Testis (tissue), 2 donors: ENCODE measurements at regions not wholly inside any gene's neighbourhood (a gene's known extent, or its start where the extent isn't known, plus 50 kb on each side); places are given as distances from the start of the nearest gene placed in this dataset.

Source experiments
- DNase-seq: peaks from one replicate; pipeline ENCODE4 v3.0.0-alpha.2; 2019
- H3K27ac ChIP-seq, 2 donors: fragments of 200-600 bp; sonication (generic); one replicate each; pipeline ENCODE4 v1.5.1; 2019
- H3K27me3 ChIP-seq: fragments of 200-600 bp; sonication (generic); one replicate; pipeline ENCODE4 v1.5.1; 2019
- H3K36me3 ChIP-seq: fragments of 200-600 bp; sonication (generic); one replicate; pipeline ENCODE4 v1.5.1; 2017; ENCODE audit warnings: low read depth; ENCODE audit errors: missing control alignments
- H3K4me1 ChIP-seq: fragments of 200-600 bp; sonication (generic); one replicate; pipeline ENCODE4 v1.5.1; 2019
- H3K4me3 ChIP-seq, 2 donors: fragments of 200-600 bp; sonication (generic); one replicate each; pipeline ENCODE4 v1.5.1; 2017 to 2019
- H3K9me3 ChIP-seq: fragments of 200-600 bp; sonication (generic); one replicate; pipeline ENCODE4 v1.5.1; 2017
- CTCF ChIP-seq, 3 experiments: fragments of 450-650 bp in 2 of 3; fragments of 200-600 bp in 1 of 3; sonication (generic) in 1 of 3; IDR thresholded peaks; one replicate each; pipeline ENCODE4 v1.5.1; 2016 to 2019; ENCODE audit warnings: antibody characterized with exemption in 3 of 3, mild to moderate bottlenecking in 2 of 3, moderate library complexity in 1 of 3
- POLR2A ChIP-seq: fragments of 450-650 bp; IDR thresholded peaks from one replicate; pipeline ENCODE4 v1.6.1; 2017; ENCODE audit warnings: antibody characterized with exemption, mild to moderate bottlenecking, moderate library complexity
- WGBS, 2 donors: methylation state at CpG; one replicate each; pipeline ENCODE4 v1.1.5; 2018; 5-methylcytosine and 5-hydroxymethylcytosine counted together
- intact Hi-C: fragments of 100-400 bp; cut with DNase I; formaldehyde crosslinking; loops from one replicate; pipeline ENCODE4 v1.15.1; 2023; ENCODE audit warnings: low total_unique reads

DNA sequence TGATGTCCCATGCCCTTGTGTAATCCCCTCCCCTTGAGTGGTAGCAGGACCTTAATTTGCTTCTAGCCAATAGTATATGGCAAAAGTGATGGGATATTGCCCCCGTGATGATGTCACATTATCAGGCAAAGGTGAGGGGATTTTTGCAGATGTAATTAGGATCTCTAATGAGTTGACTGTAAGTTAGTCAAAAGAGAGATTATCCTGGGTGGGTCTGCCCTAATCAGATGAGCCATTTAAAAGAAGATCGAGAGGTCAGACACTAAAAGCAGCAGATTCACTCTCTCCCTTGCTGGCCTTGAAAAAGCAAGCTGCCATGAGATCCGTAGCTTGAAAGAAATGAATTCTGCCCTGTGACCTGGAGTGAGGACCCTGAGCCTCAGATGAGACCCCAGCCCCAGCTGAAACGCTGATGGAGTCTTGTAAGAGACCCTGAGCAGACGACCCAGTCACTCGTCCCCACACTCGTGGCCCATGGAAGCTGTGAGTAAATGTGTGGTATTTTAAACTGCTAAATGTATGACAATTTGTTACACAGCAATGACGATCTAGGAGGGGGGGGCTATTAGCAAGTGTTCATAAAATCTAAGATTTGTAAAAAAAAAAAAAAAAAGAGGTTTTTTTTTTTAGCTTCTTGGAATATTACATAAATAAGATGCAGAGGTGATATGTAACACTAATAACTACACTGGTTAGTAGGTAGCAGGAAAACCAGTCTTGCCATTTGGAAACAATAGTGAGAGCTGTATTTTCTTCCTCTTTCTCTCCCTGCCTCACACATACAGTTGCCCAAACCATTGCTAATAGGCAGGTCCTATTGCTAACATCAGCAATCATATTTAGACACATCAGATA is 50.3 kb upstream of the TARBP1 start:
- 83 to 84% methylated on average over 7 to 8 of the region's 8 CpGs for WGBS, 2 donors
- intact Hi-C loops = no loop called here
- Histone ChIP-seq H3K27me3 (no peaks in the 10 kb centered on the region), H3K36me3 (no peaks in the 10 kb centered on the region), H3K27ac (peak overlapping the region in 1 of 2 donors; percentile 1), H3K4me1 (peaks cover 44% of the 10 kb centered on the region), H3K4me3 (no peak overlapping the region), H3K9me3 (no peaks in the 10 kb centered on the region)
- TF ChIP-seq CTCF (IDR thresholded peaks at IDR 0.05) (no peak), POLR2A (no peak)
- no peak for DNase-seq
